PC-3 (cell line): ENCODE measurements at regions not wholly inside any gene's neighbourhood (a gene's known extent, or its start where the extent isn't known, plus 50 kb on each side); places are given as distances from the start of the nearest gene placed in this dataset.

Source experiments
- ATAC-seq: fragments of 200-7000 bp; cut with Tn5 transposase; 2 replicates; pipeline ENCODE4 v1.9.1; 2020; ENCODE audit warnings: mild to moderate bottlenecking, moderate library complexity
- BruUV-seq: library from RNA; stranded (reverse); fragments of 400-500 nt; replicated peaks from 2 replicates; lab custom pipeline; 2021; lab: Mats Ljungman, UMichigan
- CTCF ChIA-PET: fragments of 300-600 bp; sonication (Branson Sonifier 250); formaldehyde crosslinking; loops from one replicate; lab custom pipeline; 2022; ENCODE audit warnings: antibody characterized with exemption; lab: Charles Lee
- POLR2A ChIA-PET: fragments of 300-600 bp; sonication (Branson Sonifier 250); formaldehyde crosslinking; loops from one replicate; lab custom pipeline; 2022; ENCODE audit warnings: antibody characterized with exemption; ENCODE audit not compliant: unreplicated experiment; lab: Charles Lee
- DNase-seq: peaks from one replicate; pipeline ENCODE4 v3.0.0-alpha.2; 2015
- H2AFZ ChIP-seq: fragments of 300-600 bp; sonication (generic); 2 replicates; pipeline ENCODE4 v1.6.0; 2016; ENCODE audit warnings: antibody characterized with exemption, low read length
- H3F3A ChIP-seq: fragments of 300-600 bp; sonication (generic); one replicate; pipeline ENCODE4 v1.6.0; 2017; ENCODE audit warnings: antibody characterized with exemption, low read length, control low read depth, mild to moderate bottlenecking; ENCODE audit not compliant: unreplicated experiment
- H3K27ac ChIP-seq: fragments of 300-600 bp; sonication (generic); 2 replicates; pipeline ENCODE4 v1.5.1; 2016; ENCODE audit warnings: mild to moderate bottlenecking, low read length
- H3K27me3 ChIP-seq: fragments of 300-600 bp; sonication (generic); 2 replicates; pipeline ENCODE4 v1.6.1; 2016; ENCODE audit warnings: low read length, mixed read lengths
- H3K36me3 ChIP-seq: fragments of 300-600 bp; sonication (generic); 2 replicates; pipeline ENCODE4 v1.6.1; 2016; ENCODE audit warnings: low read depth, mixed run types, low read length, mixed read lengths
- H3K4me1 ChIP-seq: fragments of 300-600 bp; sonication (generic); 2 replicates; pipeline ENCODE4 v1.5.1; 2016; ENCODE audit warnings: low read length; ENCODE audit not compliant: insufficient read depth
- H3K4me2 ChIP-seq: fragments of 300-600 bp; sonication (generic); 2 replicates; pipeline ENCODE4 v1.6.0; 2016; ENCODE audit warnings: low read length
- H3K4me3 ChIP-seq: fragments of 300-600 bp; sonication (generic); 2 replicates; pipeline ENCODE4 v1.5.1; 2016; ENCODE audit warnings: mild to moderate bottlenecking, low read length, mixed read lengths
- H3K79me2 ChIP-seq: fragments of 300-600 bp; sonication (generic); 2 replicates; pipeline ENCODE4 v1.6.1; 2017; ENCODE audit warnings: low read length, mixed read lengths
- H3K9ac ChIP-seq: fragments of 300-600 bp; sonication (generic); 2 replicates; pipeline ENCODE4 v1.6.0; 2016; ENCODE audit warnings: mild to moderate bottlenecking, low read length
- H3K9me2 ChIP-seq: fragments of 300-600 bp; sonication (generic); replicated peaks from 2 replicates; pipeline ENCODE4 v1.6.1; 2016; ENCODE audit warnings: mixed run types, low read length, mixed read lengths
- H3K9me3 ChIP-seq: fragments of 300-600 bp; sonication (generic); 2 replicates; pipeline ENCODE4 v1.6.1; 2016; ENCODE audit warnings: low read length, mixed read lengths
- H4K20me1 ChIP-seq: fragments of 300-600 bp; sonication (generic); 2 replicates; pipeline ENCODE4 v1.6.1; 2016; ENCODE audit warnings: low read length, mixed read lengths
- EZH2 ChIP-seq: fragments of 300-600 bp; sonication (generic); IDR thresholded peaks from one replicate; pipeline ENCODE4 v1.6.1; 2017; ENCODE audit warnings: antibody characterized with exemption, mild to moderate bottlenecking, low read length; ENCODE audit not compliant: unreplicated experiment
- EZH2phosphoT487 ChIP-seq: fragments of 300-600 bp; sonication (generic); IDR thresholded peaks from 2 replicates; pipeline ENCODE4 v1.6.1; 2018; ENCODE audit warnings: mild to moderate bottlenecking, antibody characterized with exemption, low read length, borderline replicate concordance
- intact Hi-C: fragments of 100-400 bp; cut with micrococcal nuclease; formaldehyde crosslinking; loops from 2 replicates; pipeline ENCODE4 v1.9.0; 2023
- TF ChIP-seq, protein P1 (sequence below): fragments of 300-600 bp; sonication (generic); conservative IDR thresholded peaks from 2 replicates; pipeline ENCODE4 v1.5.1; 2017; ENCODE audit warnings: antibody characterized with exemption, low read depth, mild to moderate bottlenecking, low read length

DNA sequence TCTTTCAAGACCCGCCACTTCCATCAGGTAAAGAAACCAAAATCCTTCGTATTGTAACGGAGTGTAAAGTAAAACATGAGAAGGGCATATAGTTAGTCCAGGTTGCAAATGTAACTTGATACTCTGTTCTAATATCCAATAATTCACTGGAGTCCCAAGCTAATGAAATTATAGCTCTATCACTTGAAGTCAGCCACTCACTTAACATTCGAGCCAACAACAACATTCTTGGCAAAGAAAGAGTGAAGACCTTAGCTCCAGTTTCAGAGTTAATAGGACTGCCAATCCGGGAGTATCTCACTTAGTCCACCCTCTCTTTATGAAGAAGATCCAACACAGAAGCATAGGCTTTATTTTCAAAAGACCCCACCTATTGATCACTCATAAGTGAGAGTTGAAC is 298.0 kb upstream of the SOX11 start:
- POLR2A ChIA-PET: interaction anchor here (0.6 kb wide), 1 partner anchor 78 kb away, joined by 3 read pairs; no protein-coding TSS in a partner anchor
- intact Hi-C loops: no loop called here

DNA sequence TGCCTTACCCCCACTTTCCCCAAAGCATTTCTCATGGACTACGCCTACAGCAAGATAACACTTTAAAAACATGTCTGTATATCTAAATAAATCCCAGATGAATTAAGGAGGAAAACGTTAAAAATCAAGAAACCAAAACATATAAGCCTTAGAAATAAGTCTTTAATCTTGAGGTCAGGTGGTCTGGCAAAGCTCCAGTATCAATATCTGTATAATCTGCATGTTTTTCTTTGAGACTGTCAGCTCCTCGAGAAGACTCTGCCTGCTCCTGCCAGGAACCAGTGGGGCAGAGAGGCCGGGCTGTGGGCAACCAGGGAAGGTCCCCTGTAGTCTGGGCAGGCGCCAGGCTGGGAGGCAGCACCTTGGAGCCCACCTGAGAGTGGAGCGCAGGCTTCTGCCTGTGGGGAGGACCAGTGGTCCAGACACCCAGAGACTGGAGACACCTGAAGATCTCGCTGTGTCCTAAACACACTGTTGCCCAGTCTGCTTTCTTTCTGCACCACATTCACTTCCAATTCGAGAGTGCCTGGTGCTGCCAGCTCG is 291.0 kb upstream of the SOX11 start:
- ChIA-PET CTCF (no interaction called here), POLR2A (no interaction called here)
- Histone ChIP-seq H3K9me2 (no peaks in the 10 kb centered on the region), H2AFZ (no peak overlapping the region), H3F3A (no peaks in the 10 kb centered on the region), H3K4me2 (no peak overlapping the region), H3K9ac (no peak overlapping the region), H3K9me3 (no peaks in the 10 kb centered on the region), H4K20me1 (no peaks in the 10 kb centered on the region), H3K27ac (no peak overlapping the region), H3K36me3 (no peaks in the 10 kb centered on the region), H3K79me2 (no peaks in the 10 kb centered on the region), H3K4me3 (no peak overlapping the region), H3K4me1 (no peaks in the 10 kb centered on the region), H3K27me3 (no peaks in the 10 kb centered on the region)
- intact Hi-C loops: no loop called here
- ATAC-seq: no peak
- DNase-seq: no peak
- TF ChIP-seq, protein P1, sequence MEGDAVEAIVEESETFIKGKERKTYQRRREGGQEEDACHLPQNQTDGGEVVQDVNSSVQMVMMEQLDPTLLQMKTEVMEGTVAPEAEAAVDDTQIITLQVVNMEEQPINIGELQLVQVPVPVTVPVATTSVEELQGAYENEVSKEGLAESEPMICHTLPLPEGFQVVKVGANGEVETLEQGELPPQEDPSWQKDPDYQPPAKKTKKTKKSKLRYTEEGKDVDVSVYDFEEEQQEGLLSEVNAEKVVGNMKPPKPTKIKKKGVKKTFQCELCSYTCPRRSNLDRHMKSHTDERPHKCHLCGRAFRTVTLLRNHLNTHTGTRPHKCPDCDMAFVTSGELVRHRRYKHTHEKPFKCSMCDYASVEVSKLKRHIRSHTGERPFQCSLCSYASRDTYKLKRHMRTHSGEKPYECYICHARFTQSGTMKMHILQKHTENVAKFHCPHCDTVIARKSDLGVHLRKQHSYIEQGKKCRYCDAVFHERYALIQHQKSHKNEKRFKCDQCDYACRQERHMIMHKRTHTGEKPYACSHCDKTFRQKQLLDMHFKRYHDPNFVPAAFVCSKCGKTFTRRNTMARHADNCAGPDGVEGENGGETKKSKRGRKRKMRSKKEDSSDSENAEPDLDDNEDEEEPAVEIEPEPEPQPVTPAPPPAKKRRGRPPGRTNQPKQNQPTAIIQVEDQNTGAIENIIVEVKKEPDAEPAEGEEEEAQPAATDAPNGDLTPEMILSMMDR: no peak
- TF ChIP-seq EZH2phosphoT487 (no peak), EZH2 (no peak)
- BruUV-seq: no TSS peak

More for the DNA sequence above, 298.0 kb upstream of the SOX11 start:
- no peaks in the 10 kb centered on the region for H3K4me1 ChIP-seq
- H3F3A ChIP-seq: no peaks in the 10 kb centered on the region
- H3K9me3 ChIP-seq: 0 out of 2 replicates have a peak, but pooled peaks cover 6% of the 10 kb centered on the region
- H3K4me2 ChIP-seq: no peak overlapping the region
- no peaks in the 10 kb centered on the region for H3K79me2 ChIP-seq
- H3K9me2 ChIP-seq: no peaks in the 10 kb centered on the region
- ATAC-seq (no peak), DNase-seq (peak; percentile 5)
- BruUV-seq: no TSS peak
- no peaks in the 10 kb centered on the region for H3K36me3 ChIP-seq
- no peaks in the 10 kb centered on the region for H3K27me3 ChIP-seq
- H4K20me1 ChIP-seq: no peaks in the 10 kb centered on the region
- CTCF ChIA-PET: no interaction called here
- H3K27ac ChIP-seq: no peak overlapping the region
- H3K9ac ChIP-seq: no peak overlapping the region
- no peak overlapping the region for H3K4me3 ChIP-seq
- H2AFZ ChIP-seq: no peak overlapping the region
- TF ChIP-seq EZH2phosphoT487 (no peak), EZH2 (no peak)
- TF ChIP-seq, protein P1: no peak

DNA sequence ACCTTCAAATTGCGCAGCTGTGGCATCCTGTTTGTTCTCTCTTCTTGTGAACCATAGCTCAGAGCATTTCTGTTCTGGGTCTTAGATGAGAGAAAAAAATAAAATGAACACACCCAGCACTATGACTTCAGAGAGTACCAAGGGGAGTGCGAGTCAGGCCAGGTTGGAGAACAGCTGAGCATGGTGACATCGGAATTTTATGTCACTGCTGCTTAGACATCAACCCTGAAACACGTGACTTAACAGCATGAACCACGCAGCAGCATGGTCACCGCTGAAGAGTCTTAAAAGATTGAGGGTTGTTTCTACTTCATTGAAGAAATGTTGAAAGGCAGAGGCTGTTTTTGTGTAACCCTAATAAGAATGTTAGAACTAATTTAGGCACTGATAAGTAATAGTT is 288.8 kb upstream of the SOX11 start:
- H4K20me1 ChIP-seq: no peaks in the 10 kb centered on the region
- POLR2A ChIA-PET: no interaction called here
- TF ChIP-seq EZH2phosphoT487 (no peak), EZH2 (no peak)
- TF ChIP-seq, protein P1: no peak
- no peaks in the 10 kb centered on the region for H3K27me3 ChIP-seq
- no peaks in the 10 kb centered on the region for H3K9me2 ChIP-seq
- BruUV-seq: no TSS peak
- H3K4me1 ChIP-seq: no peaks in the 10 kb centered on the region
- no peak overlapping the region for H3K9ac ChIP-seq
- CTCF ChIA-PET: no interaction called here
- H3K27ac ChIP-seq: no peak overlapping the region
- no peaks in the 10 kb centered on the region for H3K36me3 ChIP-seq
- ATAC-seq (no peak), DNase-seq (no peak)
- H3K4me2 ChIP-seq: no peak overlapping the region
- no peaks in the 10 kb centered on the region for H3F3A ChIP-seq
- H3K4me3 ChIP-seq: no peak overlapping the region
- H3K79me2 ChIP-seq: no peaks in the 10 kb centered on the region
- H2AFZ ChIP-seq: no peak overlapping the region
- H3K9me3 ChIP-seq: no peaks in the 10 kb centered on the region
- intact Hi-C loops: no loop called here
